K562 (cell line): ENCODE measurements at regions not wholly inside any gene's neighbourhood (a gene's known extent, or its start where the extent isn't known, plus 50 kb on each side); places are given as distances from the start of the nearest gene placed in this dataset.

ENCODE experiments used
- ATAC-seq: fragments of 200-7000 bp; cut with Tn5 transposase; 3 replicates; pipeline ENCODE4 v1.9.1; 2020; ENCODE audit warnings: moderate library complexity
- BruUV-seq: library from RNA; stranded (reverse); fragments of 400-500 nt; replicated peaks from 2 replicates; lab custom pipeline; 2021; lab: Mats Ljungman, UMichigan
- CTCF ChIA-PET: fragments of 300-600 bp; formaldehyde crosslinking; extraction: SDS; loops from one replicate; lab custom pipeline; 2021; ENCODE audit warnings: low intra/inter-chr PET ratio; lab: Yijun Ruan, JAX
- POLR2A ChIA-PET: fragments of 300-600, 350-650 bp; sonication (Branson Sonifier 250); formaldehyde crosslinking; extraction: SDS; loops from one replicate; lab custom pipeline; 2021; ENCODE audit warnings: antibody characterized with exemption, inconsistent platforms; lab: Yijun Ruan, JAX
- DNase-seq, 4 experiments: peaks; one replicate each; pipeline versions ENCODE4 v3.0.0 to v3.0.0-alpha.2; 2011 to 2018; ENCODE audit warnings: low spot score in 3 of 4, mixed read lengths in 3 of 4; ENCODE audit errors: extremely low read depth in 1 of 4
- FAIRE-seq: peaks from 2 replicates; lab custom pipeline; 2011; peaks lifted over from hg19 to GRCh38; lab: Jason Lieb, UNC
- H2AFZ ChIP-seq: 2 replicates; pipeline ENCODE4 v1.6.0; 2011; ENCODE audit warnings: low read depth, low read length, control low read depth, inconsistent platforms
- H3K27ac ChIP-seq: fragments of 200-600 bp; 3 replicates; pipeline ENCODE4 v1.8.0; 2011; ENCODE audit warnings: low read depth, mild to moderate bottlenecking, control low read depth, inconsistent platforms, low read length, moderate library complexity, mixed read lengths; ENCODE audit errors: extremely low read depth
- H3K27me3 ChIP-seq, 2 experiments: fragments of 300-600 bp in 1 of 2; 2 replicates in 1 of 2; 3 replicates in 1 of 2; pipeline versions ENCODE4 v1.6.0 to v1.8.0; 2011; ENCODE audit warnings: inconsistent platforms in 2 of 2, low read length in 2 of 2, mild to moderate bottlenecking in 1 of 2, mixed read lengths in 1 of 2, moderate library complexity in 1 of 2; ENCODE audit not compliant: control insufficient read depth in 2 of 2, insufficient read depth in 2 of 2
- H3K36me3 ChIP-seq: fragments of 300-600 bp; 3 replicates; pipeline ENCODE4 v1.8.0; 2011; ENCODE audit warnings: mild to moderate bottlenecking, low read length, inconsistent platforms; ENCODE audit not compliant: control insufficient read depth, insufficient read depth
- H3K4me1 ChIP-seq, 2 experiments: fragments of 200-600 bp in 1 of 2; replicated peaks in 1 of 2; 2 replicates in 1 of 2; 3 replicates in 1 of 2; pipeline versions ENCODE4 v1.5.1 to v1.8.0; 2011; ENCODE audit warnings: inconsistent platforms in 2 of 2, low read length in 2 of 2, mild to moderate bottlenecking in 1 of 2, mixed read lengths in 1 of 2, moderate library complexity in 1 of 2; ENCODE audit not compliant: control insufficient read depth in 2 of 2, insufficient read depth in 2 of 2
- H3K4me2 ChIP-seq: 2 replicates; pipeline ENCODE4 v1.6.1; 2011; ENCODE audit warnings: low read length, control low read depth, inconsistent platforms, mixed read lengths; ENCODE audit not compliant: insufficient read depth
- H3K4me3 ChIP-seq: fragments of 200-600 bp; sonication (generic), shearing (Covaris generic); 2 replicates; pipeline ENCODE4 v1.5.1; 2016; ENCODE audit warnings: control low read depth, inconsistent platforms
- H3K79me2 ChIP-seq: fragments of 200-600 bp; 3 replicates; pipeline ENCODE4 v1.8.0; 2011; ENCODE audit warnings: low read length, inconsistent platforms; ENCODE audit not compliant: control insufficient read depth, insufficient read depth
- H3K9ac ChIP-seq, 2 experiments: 2 replicates each; pipeline versions ENCODE4 v1.6.0 to v1.6.1; 2011; ENCODE audit warnings: low read depth in 2 of 2, low read length in 2 of 2, control low read depth in 1 of 2, inconsistent platforms in 1 of 2, mild to moderate bottlenecking in 1 of 2, mixed read lengths in 1 of 2; ENCODE audit not compliant: insufficient read depth in 1 of 2
- H3K9me1 ChIP-seq: one replicate; pipeline ENCODE4 v1.6.0; 2011; ENCODE audit warnings: inconsistent platforms, mild to moderate bottlenecking, low read length, moderate library complexity; ENCODE audit not compliant: control insufficient read depth, insufficient read depth
- H3K9me3 ChIP-seq: replicated peaks from 2 replicates; pipeline ENCODE4 v1.5.1; 2011; ENCODE audit warnings: low read depth, low read length, inconsistent platforms; ENCODE audit not compliant: control insufficient read depth, insufficient read depth
- H4K20me1 ChIP-seq: replicated peaks from 2 replicates; pipeline ENCODE4 v1.6.1; 2011; ENCODE audit warnings: low read length, inconsistent platforms, mixed read lengths; ENCODE audit not compliant: control insufficient read depth, insufficient read depth
- EP400 ChIP-seq: fragments of 450-650 bp; IDR thresholded peaks from 2 replicates; pipeline ENCODE4 v1.6.1; 2017; ENCODE audit warnings: antibody characterized with exemption, mild to moderate bottlenecking, moderate library complexity
- HOMEZ ChIP-seq: fragments of 250-450 bp; sonication (Bioruptor Pico); IDR thresholded peaks from 2 replicates; pipeline ENCODE4 v1.4.0; 2020; ENCODE audit warnings: mild to moderate bottlenecking, moderate library complexity
- MAFF ChIP-seq: IDR thresholded peaks from 2 replicates; pipeline ENCODE4 v1.6.1; 2012; ENCODE audit warnings: low read length, improper control_type of control experiment
- NR0B1 ChIP-seq: fragments of 450-650 bp; IDR thresholded peaks from one replicate; pipeline ENCODE4 v1.6.1; 2018; ENCODE audit warnings: mild to moderate bottlenecking, moderate library complexity; ENCODE audit not compliant: partially characterized antibody
- POLR2A ChIP-seq: fragments of 450-650 bp; conservative IDR thresholded peaks from 2 replicates; pipeline ENCODE4 v1.6.1; 2016
- YBX1 ChIP-seq: fragments of 450-650 bp; IDR thresholded peaks from 2 replicates; pipeline ENCODE4 v1.7.1; 2016; ENCODE audit warnings: mild to moderate bottlenecking
- WGBS: fragments of 100-300 bp; shearing (Covaris generic); methylation state at CpG from one replicate; pipeline ENCODE4 v1.1.6; 2016; ENCODE audit warnings: low coverage, mixed read lengths; ENCODE audit not compliant: insufficient coverage; ENCODE audit errors: missing lambda C conversion rate; 5-methylcytosine and 5-hydroxymethylcytosine counted together
- in situ Hi-C: fragments of 300-500 bp; cut with MboI; formaldehyde crosslinking; loops from 4 replicates; pipeline ENCODE4 v1.15.0; 2018; ENCODE audit warnings: inconsistent platforms, mixed read lengths
- intact Hi-C: fragments of 100-400 bp; cut with micrococcal nuclease; formaldehyde crosslinking; loops from 2 replicates; pipeline ENCODE4 v1.14.2; 2022

GRCh38 chr2:216985658-216986141 is 125.8 kb upstream of the TNP1 start:
- Histone ChIP-seq H3K79me2 (no peaks in the 10 kb centered on the region), H2AFZ (no peak overlapping the region), H3K36me3 (no peaks in the 10 kb centered on the region), H3K27me3 (0 out of 5 replicates have a peak, but pooled peaks cover 0 to 4% of the 10 kb centered on the region in 2 experiments), H3K9me1 (no peaks in the 10 kb centered on the region), H3K4me3 (no peak overlapping the region), H3K4me1 (peaks cover 0 to 8% of the 10 kb centered on the region in 2 experiments; a peak in 2 of 5 replicates), H3K9ac (no peak overlapping the region), H3K27ac (no peak overlapping the region), H3K4me2 (no peak overlapping the region), H4K20me1 (no peaks in the 10 kb centered on the region), H3K9me3 (no peaks in the 10 kb centered on the region)
- FAIRE-seq (no peak), ATAC-seq (no peak), DNase-seq (no peak)
- no TSS peak for BruUV-seq
- CTCF ChIA-PET, result no interaction called here
- in situ Hi-C loops (loop anchor here (10.0 to 25.0 kb wide), 2 partner anchors 291 to 527 kb away; partner anchors contain the start of gene IGFBP5), intact Hi-C loops (loop anchor here (5.0 kb wide), 1 partner anchor 288 kb away; the partner anchor contains the start of gene IGFBP5)
- TF ChIP-seq EP400 (no peak), HOMEZ (no peak), NR0B1 (no peak), POLR2A (no peak), MAFF (no peak), YBX1 (no peak)
- POLR2A ChIA-PET, result interaction anchor here (0.6 kb wide), 1 partner anchor 270 kb away, joined by 3 read pairs; no protein-coding TSS in a partner anchor
- 10% methylated on average over 8 of the region's 13 CpGs for WGBS
